Activated naive CD4-positive, alpha-beta T cell treated with anti-CD3 and anti-CD28 coated beads for 36 hours (primary cell): ENCODE measurements at regions not wholly inside any gene's neighbourhood (a gene's known extent, or its start where the extent isn't known, plus 50 kb on each side); places are given as distances from the start of the nearest gene placed in this dataset.

Experiments used
- CTCF ChIA-PET: fragments of 350-600 bp; sonication (Branson Sonifier 250); formaldehyde crosslinking; loops from one replicate; lab custom pipeline; 2021; ENCODE audit warnings: antibody characterized with exemption; lab: Charles Lee
- DNase-seq: peaks from one replicate; pipeline ENCODE4 v3.0.0-alpha.2; 2020
- H3K27ac Mint-ChIP-seq: one replicate; pipeline ENCODE4 v1.8.0; 2021; ENCODE audit warnings: mild to moderate bottlenecking, mixed read lengths
- H3K27me3 Mint-ChIP-seq: one replicate; pipeline ENCODE4 v1.8.0; 2021; ENCODE audit warnings: low read depth, mixed read lengths
- H3K36me3 Mint-ChIP-seq: one replicate; pipeline ENCODE4 v1.8.0; 2021; ENCODE audit warnings: low read depth, mixed read lengths
- H3K4me1 Mint-ChIP-seq: one replicate; pipeline ENCODE4 v1.8.0; 2021; ENCODE audit warnings: low read depth, mixed read lengths
- H3K4me3 Mint-ChIP-seq: one replicate; pipeline ENCODE4 v1.8.0; 2021; ENCODE audit warnings: mild to moderate bottlenecking, moderate library complexity, mixed read lengths
- H3K9me3 Mint-ChIP-seq: one replicate; pipeline ENCODE4 v1.8.0; 2021; ENCODE audit warnings: mixed read lengths
- intact Hi-C: fragments of 100-400 bp; cut with micrococcal nuclease; formaldehyde crosslinking; loops from one replicate; pipeline ENCODE4 v1.15.1; 2023

- CTCF ChIA-PET, result interaction anchor here (1.0 to 2.4 kb wide), 3 partner anchors 12 to 508 kb away, joined by 3 to 13 read pairs (median 3); no protein-coding TSS in a partner anchor
Measured at GRCh38 chr2:176639671-176640070, 370.4 kb downstream of the MTX2 start.

GRCh38 chr2:176641436-176641835, 372.2 kb downstream of the MTX2 start:
- CTCF ChIA-PET, result interaction anchor here (0.7 to 1.0 kb wide), 2 partner anchors 11 to 515 kb away, joined by 3 read pairs; no protein-coding TSS in a partner anchor
- intact Hi-C loops, result no loop called here

More at GRCh38 chr2:176639671-176640070, 370.4 kb downstream of the MTX2 start:
- Mint-ChIP-seq H3K27me3 (peaks cover 57% of the 10 kb centered on the region), H3K4me3 (no peak overlapping the region), H3K36me3 (no peaks in the 10 kb centered on the region), H3K27ac (no peak overlapping the region), H3K4me1 (peaks cover 2% of the 10 kb centered on the region), H3K9me3 (no peaks in the 10 kb centered on the region)
- intact Hi-C loops, result loop anchor here (2.0 to 5.0 kb wide), 4 partner anchors 85 to 947 kb away; no protein-coding TSS in a partner anchor
- no peak for DNase-seq

GRCh38 chr2:176642074-176642473, 372.8 kb downstream of the MTX2 start:
- CTCF ChIA-PET, result interaction anchor here (0.7 to 1.0 kb wide), 4 partner anchors 10 to 515 kb away, joined by 3 to 5 read pairs (median 4); no protein-coding TSS in a partner anchor
- no peak for DNase-seq
- intact Hi-C loops, result no loop called here

More at GRCh38 chr2:176641436-176641835, 372.2 kb downstream of the MTX2 start:
- H3K4me3 Mint-ChIP-seq, result no peak overlapping the region
- no peak for DNase-seq
- H3K4me1 Mint-ChIP-seq, result peaks cover 2% of the 10 kb centered on the region
- H3K27me3 Mint-ChIP-seq, result peaks cover 60% of the 10 kb centered on the region
- no peak overlapping the region for H3K27ac Mint-ChIP-seq
- H3K9me3 Mint-ChIP-seq, result no peaks in the 10 kb centered on the region
- H3K36me3 Mint-ChIP-seq, result no peaks in the 10 kb centered on the region

GRCh38 chr2:176643646-176644045, 374.4 kb downstream of the MTX2 start:
- no peak for DNase-seq
- peaks cover 63% of the 10 kb centered on the region for H3K27me3 Mint-ChIP-seq
- no peaks in the 10 kb centered on the region for H3K36me3 Mint-ChIP-seq
- H3K4me1 Mint-ChIP-seq, result no peaks in the 10 kb centered on the region
- H3K9me3 Mint-ChIP-seq, result no peaks in the 10 kb centered on the region
- H3K4me3 Mint-ChIP-seq, result no peak overlapping the region
- H3K27ac Mint-ChIP-seq, result no peak overlapping the region
- CTCF ChIA-PET, result no interaction called here
- intact Hi-C loops, result no loop called here

More at GRCh38 chr2:176642074-176642473, 372.8 kb downstream of the MTX2 start:
- peaks cover 2% of the 10 kb centered on the region for H3K4me1 Mint-ChIP-seq
- H3K36me3 Mint-ChIP-seq, result no peaks in the 10 kb centered on the region
- peaks cover 59% of the 10 kb centered on the region for H3K27me3 Mint-ChIP-seq
- H3K27ac Mint-ChIP-seq, result no peak overlapping the region
- H3K4me3 Mint-ChIP-seq, result no peak overlapping the region
- H3K9me3 Mint-ChIP-seq, result no peaks in the 10 kb centered on the region

GRCh38 chr2:176645494-176645893, 376.3 kb downstream of the MTX2 start:
- Mint-ChIP-seq H3K27me3 (peaks cover 61% of the 10 kb centered on the region), H3K4me1 (no peaks in the 10 kb centered on the region), H3K27ac (no peak overlapping the region), H3K4me3 (no peak overlapping the region), H3K9me3 (no peaks in the 10 kb centered on the region), H3K36me3 (no peaks in the 10 kb centered on the region)
- intact Hi-C loops, result no loop called here
- CTCF ChIA-PET, result interaction anchor here (1.3 kb wide), 1 partner anchor 190 kb away, joined by 3 read pairs; no protein-coding TSS in a partner anchor
- no peak for DNase-seq

- Mint-ChIP-seq H3K4me1 (no peaks in the 10 kb centered on the region), H3K9me3 (no peaks in the 10 kb centered on the region), H3K27ac (no peak overlapping the region), H3K27me3 (peaks cover 58% of the 10 kb centered on the region), H3K4me3 (no peak overlapping the region), H3K36me3 (no peaks in the 10 kb centered on the region)
- DNase-seq, result no peak
- CTCF ChIA-PET, result interaction anchor here (1.3 kb wide), 1 partner anchor 191 kb away, joined by 3 read pairs; no protein-coding TSS in a partner anchor
- intact Hi-C loops, result no loop called here
Measured at GRCh38 chr2:176646033-176646615, 376.9 kb downstream of the MTX2 start.

GRCh38 chr2:176647325-176648165, 378.3 kb downstream of the MTX2 start:
- Mint-ChIP-seq H3K36me3 (no peaks in the 10 kb centered on the region), H3K9me3 (no peaks in the 10 kb centered on the region), H3K4me3 (no peak overlapping the region), H3K27ac (no peak overlapping the region), H3K4me1 (no peaks in the 10 kb centered on the region), H3K27me3 (peaks cover 54% of the 10 kb centered on the region)
- no peak for DNase-seq
- intact Hi-C loops, result no loop called here
- CTCF ChIA-PET, result interaction anchor here (0.5 kb wide), 1 partner anchor 450 kb away, joined by 3 read pairs; no protein-coding TSS in a partner anchor

GRCh38 chr2:176648700-176649297, 379.6 kb downstream of the MTX2 start:
- Mint-ChIP-seq H3K27ac (no peak overlapping the region), H3K27me3 (peaks cover 42% of the 10 kb centered on the region), H3K9me3 (no peaks in the 10 kb centered on the region), H3K4me1 (peaks cover 4% of the 10 kb centered on the region), H3K4me3 (no peak overlapping the region), H3K36me3 (no peaks in the 10 kb centered on the region)
- no peak for DNase-seq
- CTCF ChIA-PET, result interaction anchor here (0.7 to 1.6 kb wide), 2 partner anchors 13 to 522 kb away, joined by 3 to 4 read pairs; no protein-coding TSS in a partner anchor
- intact Hi-C loops, result no loop called here

GRCh38 chr2:176650104-176650837, 381.0 kb downstream of the MTX2 start:
- H3K4me3 Mint-ChIP-seq, result no peak overlapping the region
- H3K4me1 Mint-ChIP-seq, result peaks cover 4% of the 10 kb centered on the region
- CTCF ChIA-PET, result interaction anchor here (0.6 to 3.0 kb wide), 9 partner anchors 14 to 747 kb away, joined by 3 to 46 read pairs (median 5); no protein-coding TSS in a partner anchor
- no peak overlapping the region for H3K27ac Mint-ChIP-seq
- no peak for DNase-seq
- peaks cover 37% of the 10 kb centered on the region for H3K27me3 Mint-ChIP-seq
- intact Hi-C loops, result no loop called here
- no peaks in the 10 kb centered on the region for H3K9me3 Mint-ChIP-seq
- no peaks in the 10 kb centered on the region for H3K36me3 Mint-ChIP-seq

- Mint-ChIP-seq H3K27ac (no peak overlapping the region), H3K4me1 (peaks cover 4% of the 10 kb centered on the region), H3K9me3 (no peaks in the 10 kb centered on the region), H3K4me3 (no peak overlapping the region), H3K36me3 (no peaks in the 10 kb centered on the region), H3K27me3 (peaks cover 36% of the 10 kb centered on the region)
- CTCF ChIA-PET, result interaction anchor here (0.6 to 3.0 kb wide), 21 partner anchors 12 to 747 kb away, joined by 3 to 46 read pairs (median 5); partner anchors contain the start of gene HOXD8
- no peak for DNase-seq
- intact Hi-C loops, result no loop called here
Measured at GRCh38 chr2:176650838-176651555, 381.8 kb downstream of the MTX2 start.
